Subcutaneous abdominal adipose tissue (tissue), 5 donors: ENCODE measurements at regions not wholly inside any gene's neighbourhood (a gene's known extent, or its start where the extent isn't known, plus 50 kb on each side); places are given as distances from the start of the nearest gene placed in this dataset.
A peak's percentile ranks its signal among the peaks of the same experiment; 100 is the strongest.
"Not testable (repeated sequence)": the region's sequence is repeated elsewhere in the genome, so short reads cannot be mapped to it uniquely, and the experiment has no call there.

Experiments
- H3K27ac ChIP-seq: one replicate; pipeline ENCODE4 v1.7.0; 2013; ENCODE audit warnings: low read depth, mild to moderate bottlenecking, inconsistent platforms, low read length, moderate library complexity
- H3K27me3 ChIP-seq, 5 donors: one replicate each; pipeline ENCODE4 v1.7.0; 2013; ENCODE audit warnings: low read length in 5 of 5, inconsistent platforms in 1 of 5; ENCODE audit not compliant: control insufficient read depth in 5 of 5, insufficient read depth in 4 of 5
- H3K36me3 ChIP-seq, 5 donors: one replicate each; pipeline ENCODE4 v1.7.0; 2013; ENCODE audit warnings: low read length in 5 of 5; ENCODE audit not compliant: control insufficient read depth in 5 of 5, insufficient read depth in 5 of 5
- H3K4me1 ChIP-seq, 5 donors: one replicate each; pipeline ENCODE4 v1.7.0; 2013; ENCODE audit warnings: low read length in 5 of 5, mild to moderate bottlenecking in 3 of 5, moderate library complexity in 1 of 5; ENCODE audit not compliant: control insufficient read depth in 5 of 5, insufficient read depth in 5 of 5
- H3K4me3 ChIP-seq, 5 donors: one replicate each; pipeline ENCODE4 v1.7.0; 2013; ENCODE audit warnings: low read length in 5 of 5, low read depth in 1 of 5
- H3K9ac ChIP-seq, 5 donors: one replicate each; pipeline ENCODE4 v1.7.0; 2013; ENCODE audit warnings: low read length in 5 of 5, mild to moderate bottlenecking in 4 of 5, moderate library complexity in 3 of 5
- H3K9me3 ChIP-seq, 5 donors: one replicate each; pipeline ENCODE4 v1.7.0; 2013; ENCODE audit warnings: low read length in 5 of 5; ENCODE audit not compliant: control insufficient read depth in 5 of 5
- donor health status: healthy.
- donor health status: healthy.
- donor health status: healthy.
- donor health status: healthy.
- donor health status: healthy.

DNA sequence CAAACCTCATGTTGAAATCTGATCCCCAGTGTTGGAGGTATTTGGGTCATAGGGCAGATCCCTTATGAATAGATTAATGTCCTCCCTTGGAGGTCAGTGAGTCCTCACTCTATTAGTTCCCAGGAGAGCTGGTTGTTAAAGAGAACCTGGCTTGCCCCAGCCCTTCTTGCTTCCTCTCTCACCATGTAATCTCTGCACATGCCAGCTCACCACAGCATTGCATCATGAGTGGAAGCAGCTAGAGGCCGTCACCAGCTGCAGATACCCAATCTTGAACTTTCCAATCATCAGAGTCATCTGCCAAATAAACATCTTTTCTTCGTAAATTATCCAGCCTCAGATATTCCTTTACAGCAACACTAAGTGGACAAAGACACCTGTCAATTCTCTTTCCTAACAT is 161.8 kb upstream of the IGF1 start:
- Histone ChIP-seq H3K36me3 (no peaks in the 10 kb centered on the region), H3K4me3 (no peak overlapping the region), H3K27me3 (no peaks in the 10 kb centered on the region), H3K9me3 (peaks cover 0 to 9% (median 0%) of the 10 kb centered on the region in 5 donors), H3K9ac (no peak overlapping the region), H3K4me1 (no peaks in the 10 kb centered on the region), H3K27ac (no peak overlapping the region)

DNA sequence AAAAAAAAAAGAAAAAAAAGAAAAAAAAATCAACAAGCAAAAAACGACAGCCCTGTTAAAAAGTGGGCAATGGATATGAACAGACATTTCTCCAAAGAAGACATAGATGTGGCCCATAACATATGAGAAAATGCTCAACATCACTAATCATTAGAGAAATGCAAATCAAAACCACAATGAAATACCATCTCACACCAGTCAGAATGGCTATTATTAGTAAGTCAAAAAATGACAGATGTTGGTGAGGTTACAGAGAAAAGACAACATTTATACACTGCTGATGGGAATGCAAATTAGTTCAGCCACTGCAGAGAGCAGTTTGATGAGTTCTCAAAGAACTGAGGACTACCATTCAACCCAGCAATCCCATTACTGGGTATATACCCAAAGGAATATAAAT is 160.3 kb upstream of the IGF1 start:
- not testable (repeated sequence) for H3K27ac ChIP-seq, H3K27me3 ChIP-seq, H3K36me3 ChIP-seq, H3K9me3 ChIP-seq, H3K4me3 ChIP-seq, H3K9ac ChIP-seq, H3K4me1 ChIP-seq

DNA sequence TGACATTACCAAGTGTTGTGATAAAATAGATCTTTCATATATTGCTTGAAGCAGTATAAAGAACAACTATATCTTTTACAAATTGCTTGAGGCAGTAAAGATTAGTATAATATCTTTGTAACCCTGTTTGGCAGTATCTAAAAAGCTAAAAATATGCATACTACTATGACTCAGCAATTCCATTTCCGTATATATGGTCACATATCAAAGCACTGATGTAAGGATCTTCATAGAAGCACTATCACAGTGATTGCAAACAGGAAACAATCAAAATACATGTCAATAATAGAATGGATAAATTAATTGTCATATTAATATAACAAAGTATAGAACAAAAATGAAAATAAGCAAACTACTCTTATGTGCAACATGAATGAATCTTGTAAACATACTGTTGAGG is 158.4 kb upstream of the IGF1 start:
- Histone ChIP-seq H3K9me3 (peaks cover 0 to 9% (median 0%) of the 10 kb centered on the region in 5 donors), H3K27ac (no peak overlapping the region), H3K36me3 (no peaks in the 10 kb centered on the region), H3K4me1 (peaks cover 0 to under 1% (median 0%) of the 10 kb centered on the region in 5 donors), H3K9ac (no peak overlapping the region), H3K27me3 (no peaks in the 10 kb centered on the region), H3K4me3 (no peak overlapping the region)

DNA sequence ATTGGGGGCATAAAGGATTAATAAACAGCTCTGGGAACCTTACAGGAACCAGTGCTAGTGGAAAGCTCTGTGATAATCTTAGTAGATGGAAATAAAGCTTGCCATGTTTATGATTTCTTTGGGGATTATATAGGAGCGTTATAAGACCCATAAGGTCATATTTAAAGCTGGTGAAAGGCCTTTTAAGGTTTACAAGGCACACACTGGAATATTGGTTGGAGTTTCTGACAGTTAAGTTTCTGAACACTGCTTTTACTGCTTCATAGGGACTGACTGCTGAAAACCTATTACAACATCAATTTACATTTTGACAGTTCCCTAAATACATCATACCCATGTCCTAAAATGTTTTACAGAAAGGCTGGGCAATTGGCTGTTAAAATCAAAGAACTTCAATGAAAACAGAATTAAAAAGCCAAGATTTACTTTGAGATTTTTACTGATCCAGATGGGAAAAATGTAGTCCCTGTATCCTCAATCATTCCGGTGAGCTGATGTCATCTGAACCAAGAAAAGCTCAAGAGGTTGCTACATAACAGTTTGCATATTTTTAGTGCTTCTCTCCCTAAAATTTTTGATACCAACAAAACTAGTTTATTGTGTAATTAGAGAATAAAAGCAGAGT is 153.7 kb upstream of the IGF1 start:
- Histone ChIP-seq H3K36me3 (no peaks in the 10 kb centered on the region), H3K9me3 (peaks cover 0 to under 1% (median 0%) of the 10 kb centered on the region in 5 donors), H3K27me3 (no peaks in the 10 kb centered on the region), H3K9ac (peak overlapping the region in 1 of 5 donors; percentile 7), H3K4me3 (no peak overlapping the region), H3K27ac (no peak overlapping the region), H3K4me1 (peaks cover 0 to 2% (median 0%) of the 10 kb centered on the region in 5 donors)

DNA sequence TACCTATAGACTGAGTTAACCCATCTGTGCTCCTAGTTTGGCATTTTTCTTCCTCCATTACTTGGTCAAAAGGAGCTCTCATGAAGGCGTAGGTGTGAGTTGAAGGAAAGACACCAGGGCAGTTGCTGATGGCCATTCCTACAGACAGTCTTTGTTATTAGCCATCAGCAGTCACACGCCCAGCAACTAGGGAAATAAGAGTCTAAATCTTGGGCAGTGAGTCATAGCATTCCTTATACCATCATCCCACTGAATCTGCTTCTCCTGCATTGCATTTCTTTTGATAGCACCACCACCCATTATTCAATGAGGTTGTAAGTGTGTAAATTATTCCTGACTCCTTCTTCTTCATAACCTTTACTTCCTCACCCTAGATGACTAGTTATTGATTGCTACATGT is 150.9 kb upstream of the IGF1 start:
- Histone ChIP-seq H3K9ac (no peak overlapping the region), H3K36me3 (no peaks in the 10 kb centered on the region), H3K4me3 (no peak overlapping the region), H3K9me3 (peaks cover 0 to 23% (median 15%) of the 10 kb centered on the region in 5 donors), H3K27me3 (no peaks in the 10 kb centered on the region), H3K27ac (no peak overlapping the region), H3K4me1 (peaks cover 0 to 2% (median 0%) of the 10 kb centered on the region in 5 donors)

DNA sequence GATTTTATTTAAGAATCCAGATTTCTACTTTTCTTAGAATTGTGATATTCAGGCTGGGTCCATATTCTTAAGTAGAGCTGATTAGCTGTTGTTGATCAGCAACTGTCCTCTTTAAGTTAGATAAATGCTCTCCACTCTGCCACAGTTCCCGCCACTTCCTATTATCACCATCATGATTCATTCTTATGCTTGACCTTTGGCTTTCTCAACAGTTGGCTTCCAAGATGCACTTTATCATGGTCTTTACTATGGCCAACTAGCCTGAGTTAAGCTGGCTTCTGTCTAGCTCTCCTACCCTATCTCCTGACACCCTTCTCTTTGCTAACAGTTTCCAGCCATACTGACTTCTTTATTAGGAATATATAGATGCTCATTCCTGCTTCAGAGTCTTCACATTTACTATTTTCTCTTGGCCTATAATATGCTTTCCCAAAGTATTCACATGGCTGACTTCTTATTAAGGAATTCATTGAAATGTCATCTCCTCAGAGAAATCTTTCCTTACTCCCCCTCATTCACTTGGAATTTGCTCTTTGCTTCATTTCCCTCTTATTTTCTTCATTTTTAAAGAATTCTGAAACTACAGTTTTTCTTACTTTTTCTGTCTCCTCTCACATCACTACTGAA is 149.0 kb upstream of the IGF1 start:
- peaks cover 0 to 2% (median 0%) of the 10 kb centered on the region in 5 donors for H3K4me1 ChIP-seq
- H3K4me3 ChIP-seq: no peak overlapping the region
- H3K36me3 ChIP-seq: no peaks in the 10 kb centered on the region
- H3K9ac ChIP-seq: no peak overlapping the region
- no peak overlapping the region for H3K27ac ChIP-seq
- H3K27me3 ChIP-seq: no peaks in the 10 kb centered on the region
- H3K9me3 ChIP-seq: peaks cover 0 to 25% (median 19%) of the 10 kb centered on the region in 5 donors

- H3K27ac ChIP-seq: no peak overlapping the region
- no peak overlapping the region for H3K4me3 ChIP-seq
- no peak overlapping the region for H3K9ac ChIP-seq
- H3K9me3 ChIP-seq: peaks cover 0 to 25% (median 19%) of the 10 kb centered on the region in 5 donors
- no peaks in the 10 kb centered on the region for H3K36me3 ChIP-seq
- H3K4me1 ChIP-seq: no peaks in the 10 kb centered on the region
- no peaks in the 10 kb centered on the region for H3K27me3 ChIP-seq
Measured at GRCh38 chr12:102625819-102626218, 145.5 kb upstream of the IGF1 start.

DNA sequence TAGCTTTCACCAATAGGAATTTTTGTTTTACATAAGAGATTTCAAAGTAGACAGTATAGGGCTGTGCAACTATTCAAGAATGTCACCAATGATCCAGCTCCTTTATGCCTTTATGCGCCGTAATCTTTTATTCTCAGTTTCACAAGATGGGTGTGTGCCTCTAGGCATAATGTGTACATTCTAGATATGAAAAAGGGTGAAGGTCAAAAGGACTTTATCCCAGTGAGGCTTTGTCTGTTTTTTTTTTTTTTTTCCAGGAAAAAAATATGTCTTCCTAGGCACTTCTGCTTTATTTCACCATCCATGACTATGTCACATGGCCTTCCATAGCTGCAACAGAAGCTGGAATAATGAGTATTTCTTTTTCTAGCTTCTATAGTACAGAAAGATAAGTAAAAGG is 142.3 kb upstream of the IGF1 start:
- Histone ChIP-seq H3K9me3 (peaks cover 0 to 16% (median 10%) of the 10 kb centered on the region in 5 donors), H3K4me3 (no peak overlapping the region), H3K4me1 (no peaks in the 10 kb centered on the region), H3K36me3 (no peaks in the 10 kb centered on the region), H3K27me3 (no peaks in the 10 kb centered on the region), H3K9ac (no peak overlapping the region), H3K27ac (no peak overlapping the region)

- H3K4me3 ChIP-seq: no peak overlapping the region
- no peak overlapping the region for H3K9ac ChIP-seq
- no peaks in the 10 kb centered on the region for H3K36me3 ChIP-seq
- peaks cover 0 to 3% (median 0%) of the 10 kb centered on the region in 5 donors for H3K9me3 ChIP-seq
- no peaks in the 10 kb centered on the region for H3K27me3 ChIP-seq
- H3K4me1 ChIP-seq: no peaks in the 10 kb centered on the region
- no peak overlapping the region for H3K27ac ChIP-seq
Measured at GRCh38 chr12:102618197-102618877, 138.0 kb upstream of the IGF1 start.

DNA sequence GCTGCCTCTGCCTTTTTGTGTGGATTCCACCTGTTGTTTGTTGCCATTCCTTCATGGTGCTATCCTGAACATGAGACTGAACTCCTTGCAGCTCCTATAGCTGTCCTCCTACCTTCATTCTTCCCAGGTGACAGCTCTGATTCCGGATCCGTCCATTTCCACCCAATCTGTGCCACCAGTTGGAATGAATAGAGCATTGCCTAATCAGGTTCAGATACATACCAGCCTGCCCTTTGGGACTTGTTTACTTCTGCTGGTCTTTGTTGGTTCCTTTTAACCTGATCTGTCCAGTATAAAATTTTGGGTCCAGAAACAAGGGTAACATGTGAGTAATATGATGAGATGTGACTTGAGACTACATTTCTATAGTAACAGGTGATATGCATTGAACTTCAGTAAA is 136.3 kb upstream of the IGF1 start:
- no peak overlapping the region for H3K4me3 ChIP-seq
- no peak overlapping the region for H3K27ac ChIP-seq
- H3K4me1 ChIP-seq: no peaks in the 10 kb centered on the region
- H3K36me3 ChIP-seq: no peaks in the 10 kb centered on the region
- peaks cover 0 to 3% (median 0%) of the 10 kb centered on the region in 5 donors for H3K9me3 ChIP-seq
- no peaks in the 10 kb centered on the region for H3K27me3 ChIP-seq
- no peak overlapping the region for H3K9ac ChIP-seq
